CD4-positive, CD25-positive, alpha-beta regulatory T cell (primary cell): ENCODE measurements at regions not wholly inside any gene's neighbourhood (a gene's known extent, or its start where the extent isn't known, plus 50 kb on each side); places are given as distances from the start of the nearest gene placed in this dataset.

ENCODE experiments used
- ATAC-seq, 2 donors: fragments of 150-1000 bp; cut with Tn5 transposase; one replicate each; pipeline ENCODE4 v1.10.0; 2021; ENCODE audit warnings: low read depth in 2 of 2, moderate number of reproducible peaks in 2 of 2, moderate library complexity in 1 of 2
- DNase-seq, 3 donors: peaks; one replicate each; pipeline versions ENCODE4 v3.0.0 to v3.0.0-alpha.2; 2012 to 2022; ENCODE audit warnings: mixed read lengths in 1 of 3
- H3K27ac ChIP-seq: one replicate; pipeline ENCODE4 v1.7.0; 2013; ENCODE audit warnings: mild to moderate bottlenecking, low read length; ENCODE audit not compliant: insufficient read depth, poor library complexity, severe bottlenecking
- H3K27me3 ChIP-seq: one replicate; pipeline ENCODE4 v1.7.0; 2013; ENCODE audit warnings: low read length; ENCODE audit not compliant: control insufficient read depth, insufficient read depth
- H3K36me3 ChIP-seq: one replicate; pipeline ENCODE4 v1.7.0; 2013; ENCODE audit warnings: mild to moderate bottlenecking, low read length, moderate library complexity; ENCODE audit not compliant: control insufficient read depth, insufficient read depth
- H3K4me1 ChIP-seq: 2 replicates; pipeline ENCODE4 v1.7.0; 2013; ENCODE audit warnings: mild to moderate bottlenecking, low read length; ENCODE audit not compliant: insufficient read depth, control insufficient read depth, poor library complexity, severe bottlenecking
- H3K4me3 ChIP-seq: one replicate; pipeline ENCODE4 v1.7.0; 2013; ENCODE audit warnings: low read depth, mild to moderate bottlenecking, low read length, moderate library complexity
- H3K9me3 ChIP-seq, 2 experiments: 1 replicate in 1 of 2; 2 replicates in 1 of 2; pipeline ENCODE4 v1.7.0; 2013; ENCODE audit warnings: low read length in 2 of 2, mild to moderate bottlenecking in 1 of 2, moderate library complexity in 1 of 2; ENCODE audit not compliant: control insufficient read depth in 2 of 2
- H3K27ac Mint-ChIP-seq, 3 donors: one replicate each; pipeline ENCODE4 v1.8.0; 2020 to 2022; ENCODE audit warnings: mild to moderate bottlenecking in 3 of 3, mixed read lengths in 3 of 3, moderate library complexity in 2 of 3
- H3K27me3 Mint-ChIP-seq: one replicate; pipeline ENCODE4 v1.8.0; 2022; ENCODE audit warnings: mild to moderate bottlenecking, mixed read lengths
- H3K36me3 Mint-ChIP-seq: one replicate; pipeline ENCODE4 v1.8.0; 2020; ENCODE audit warnings: mixed read lengths
- H3K4me1 Mint-ChIP-seq, 4 donors: one replicate each; pipeline ENCODE4 v1.8.0; 2020 to 2022; ENCODE audit warnings: mixed read lengths in 4 of 4, mild to moderate bottlenecking in 1 of 4
- H3K4me3 Mint-ChIP-seq, 4 donors: one replicate each; pipeline ENCODE4 v1.8.0; 2020 to 2022; ENCODE audit warnings: mild to moderate bottlenecking in 4 of 4, mixed read lengths in 4 of 4, moderate library complexity in 3 of 4
- H3K9me3 Mint-ChIP-seq, 7 donors: one replicate each; pipeline ENCODE4 v1.8.0; 2020 to 2022; ENCODE audit warnings: mixed read lengths in 7 of 7, mild to moderate bottlenecking in 3 of 7, moderate library complexity in 2 of 7

- no peaks in the 10 kb centered on the region for H3K36me3 ChIP-seq
- no peak overlapping the region for H3K27ac ChIP-seq
- ATAC-seq (no peak), DNase-seq (no peak)
- Mint-ChIP-seq H3K4me3 (no peak overlapping the region), H3K4me1 (no peaks in the 10 kb centered on the region), H3K36me3 (no peaks in the 10 kb centered on the region), H3K9me3 (peaks cover 0 to 10% (median 4%) of the 10 kb centered on the region in 7 donors), H3K27me3 (no peaks in the 10 kb centered on the region), H3K27ac (no peak overlapping the region)
- H3K4me1 ChIP-seq: no peaks in the 10 kb centered on the region
- H3K27me3 ChIP-seq: no peaks in the 10 kb centered on the region
- no peak overlapping the region for H3K4me3 ChIP-seq
- no peaks in the 10 kb centered on the region for H3K9me3 ChIP-seq
These were observed 542.9 kb downstream of the EFNA5 start for GRCh38 chr5:107127878-107128277.

GRCh38 chr5:107126341-107126740 lies 544.4 kb downstream of the EFNA5 start:
- Mint-ChIP-seq H3K9me3 (peaks cover 0 to 5% (median 0%) of the 10 kb centered on the region in 7 donors), H3K36me3 (no peaks in the 10 kb centered on the region), H3K27me3 (no peaks in the 10 kb centered on the region), H3K27ac (no peak overlapping the region), H3K4me3 (no peak overlapping the region), H3K4me1 (no peaks in the 10 kb centered on the region)
- ATAC-seq: no peak
- no peak for DNase-seq
- no peak overlapping the region for H3K27ac ChIP-seq
- no peaks in the 10 kb centered on the region for H3K36me3 ChIP-seq
- H3K4me1 ChIP-seq: no peaks in the 10 kb centered on the region
- no peaks in the 10 kb centered on the region for H3K9me3 ChIP-seq
- no peaks in the 10 kb centered on the region for H3K27me3 ChIP-seq
- no peak overlapping the region for H3K4me3 ChIP-seq

- Mint-ChIP-seq H3K4me3 (no peak overlapping the region), H3K4me1 (no peaks in the 10 kb centered on the region)
These were observed 546.4 kb downstream of the EFNA5 start for GRCh38 chr5:107124376-107124775.

GRCh38 chr5:107123014-107123413 lies 547.7 kb downstream of the EFNA5 start:
- no peak overlapping the region for H3K4me3 ChIP-seq
- no peaks in the 10 kb centered on the region for H3K36me3 Mint-ChIP-seq
- H3K4me1 Mint-ChIP-seq: no peaks in the 10 kb centered on the region

More at GRCh38 chr5:107124376-107124775, 546.4 kb downstream of the EFNA5 start:
- H3K4me1 ChIP-seq: no peaks in the 10 kb centered on the region
- DNase-seq (no peak), ATAC-seq (no peak)
- Mint-ChIP-seq H3K27me3 (no peaks in the 10 kb centered on the region), H3K27ac (no peak overlapping the region), H3K36me3 (no peaks in the 10 kb centered on the region), H3K9me3 (peaks cover 0 to 5% (median 0%) of the 10 kb centered on the region in 7 donors)
- no peak overlapping the region for H3K4me3 ChIP-seq
- no peaks in the 10 kb centered on the region for H3K9me3 ChIP-seq
- no peaks in the 10 kb centered on the region for H3K36me3 ChIP-seq
- no peak overlapping the region for H3K27ac ChIP-seq
- no peaks in the 10 kb centered on the region for H3K27me3 ChIP-seq

GRCh38 chr5:107121793-107122519 lies 548.8 kb downstream of the EFNA5 start:
- H3K36me3 Mint-ChIP-seq: no peaks in the 10 kb centered on the region
- no peaks in the 10 kb centered on the region for H3K4me1 Mint-ChIP-seq
- no peaks in the 10 kb centered on the region for H3K36me3 ChIP-seq
- H3K27ac ChIP-seq: no peak overlapping the region
- H3K4me3 ChIP-seq: no peak overlapping the region
- no peak overlapping the region for H3K27ac Mint-ChIP-seq
- H3K27me3 ChIP-seq: no peaks in the 10 kb centered on the region
- H3K9me3 ChIP-seq: no peaks in the 10 kb centered on the region
- no peak overlapping the region for H3K4me3 Mint-ChIP-seq
- no peak for ATAC-seq
- H3K27me3 Mint-ChIP-seq: no peaks in the 10 kb centered on the region
- no peak for DNase-seq
- no peaks in the 10 kb centered on the region for H3K4me1 ChIP-seq
- peaks cover 0 to 5% (median 0%) of the 10 kb centered on the region in 7 donors for H3K9me3 Mint-ChIP-seq

More at GRCh38 chr5:107123014-107123413, 547.7 kb downstream of the EFNA5 start:
- H3K4me3 Mint-ChIP-seq: no peak overlapping the region
- no peaks in the 10 kb centered on the region for H3K4me1 ChIP-seq
- DNase-seq: no peak
- H3K36me3 ChIP-seq: no peaks in the 10 kb centered on the region
- H3K27me3 ChIP-seq: no peaks in the 10 kb centered on the region
- H3K27ac Mint-ChIP-seq: no peak overlapping the region
- H3K9me3 Mint-ChIP-seq: peaks cover 0 to 5% (median 0%) of the 10 kb centered on the region in 7 donors
- H3K27me3 Mint-ChIP-seq: no peaks in the 10 kb centered on the region
- no peak for ATAC-seq
- no peak overlapping the region for H3K27ac ChIP-seq
- H3K9me3 ChIP-seq: no peaks in the 10 kb centered on the region

GRCh38 chr5:107119656-107120055 lies 551.1 kb downstream of the EFNA5 start:
- H3K4me3 Mint-ChIP-seq: no peak overlapping the region

GRCh38 chr5:107118184-107119019 lies 552.3 kb downstream of the EFNA5 start:
- H3K27me3 ChIP-seq: no peaks in the 10 kb centered on the region
- no peak overlapping the region for H3K4me3 ChIP-seq
- H3K4me1 Mint-ChIP-seq: no peaks in the 10 kb centered on the region
- H3K4me1 ChIP-seq: no peaks in the 10 kb centered on the region
- H3K27me3 Mint-ChIP-seq: no peaks in the 10 kb centered on the region
- ATAC-seq (no peak), DNase-seq (no peak)
- H3K9me3 ChIP-seq: no peaks in the 10 kb centered on the region
- no peaks in the 10 kb centered on the region for H3K36me3 Mint-ChIP-seq
- H3K27ac Mint-ChIP-seq: no peak overlapping the region
- no peaks in the 10 kb centered on the region for H3K36me3 ChIP-seq
- peaks cover 0 to 19% (median 0%) of the 10 kb centered on the region in 7 donors for H3K9me3 Mint-ChIP-seq
- H3K4me3 Mint-ChIP-seq: no peak overlapping the region
- no peak overlapping the region for H3K27ac ChIP-seq

More at GRCh38 chr5:107119656-107120055, 551.1 kb downstream of the EFNA5 start:
- no peaks in the 10 kb centered on the region for H3K27me3 ChIP-seq
- no peaks in the 10 kb centered on the region for H3K4me1 ChIP-seq
- no peak overlapping the region for H3K4me3 ChIP-seq
- H3K9me3 ChIP-seq: no peaks in the 10 kb centered on the region
- no peaks in the 10 kb centered on the region for H3K27me3 Mint-ChIP-seq
- H3K27ac Mint-ChIP-seq: no peak overlapping the region
- no peaks in the 10 kb centered on the region for H3K36me3 Mint-ChIP-seq
- no peaks in the 10 kb centered on the region for H3K4me1 Mint-ChIP-seq
- H3K27ac ChIP-seq: no peak overlapping the region
- no peaks in the 10 kb centered on the region for H3K36me3 ChIP-seq
- no peak for ATAC-seq
- DNase-seq: no peak
- peaks cover 0 to 14% (median 0%) of the 10 kb centered on the region in 7 donors for H3K9me3 Mint-ChIP-seq
